ENCODE measurements at regions not wholly inside any gene's neighbourhood (a gene's known extent, or its start where the extent isn't known, plus 50 kb on each side); places are given as distances from the start of the nearest gene placed in this dataset.

- DNase-seq (ENCODE audit: low read depth in 1 of 2, low spot score in 2 of 2) (no peak), FAIRE-seq (no peak)
- H3K56ac ChIP-seq (replicated peaks; ENCODE audit: insufficient read length, low read depth, low read length), result no peak overlapping the region
- POLR2A ChIA-PET (ENCODE audit: partially characterized antibody), result no interaction called here
- H3K4me3 ChIP-seq (ENCODE audit: extremely low read depth in 1 of 4, insufficient read depth in 2 of 4, low read depth in 3 of 4, low read length in 4 of 4), result no peak overlapping the region
- no peak overlapping the region for H3K14ac ChIP-seq (ENCODE audit: insufficient read length)
- peaks cover 3 to 6% of the 10 kb centered on the region in 2 experiments; a peak in 1 of 4 replicates for H3K9me3 ChIP-seq (ENCODE audit: insufficient read depth in 2 of 2, low read depth in 1 of 2, low read length in 1 of 2)
- H3K9ac ChIP-seq (replicated peaks in 1 of 4; ENCODE audit: extremely low read depth in 1 of 4, low read depth in 3 of 4, low read length in 3 of 4), result no peak overlapping the region
- H3K18ac ChIP-seq (ENCODE audit: extremely low read depth, low read length), result no peak overlapping the region
- no peak overlapping the region for H3K27ac ChIP-seq (ENCODE audit: low read depth, low read length)
- no peaks in the 10 kb centered on the region for H3K4me1 ChIP-seq (replicated peaks in 1 of 4; ENCODE audit: control insufficient read depth in 3 of 4, insufficient read depth in 4 of 4, low read length in 3 of 4)
- H2BK120ac ChIP-seq (replicated peaks; ENCODE audit: low read depth, low read length), result no peak overlapping the region
- H3K79me1 ChIP-seq (ENCODE audit: low read depth, low read length), result no peaks in the 10 kb centered on the region
- no peak overlapping the region for H3K4me2 ChIP-seq (ENCODE audit: insufficient read depth in 1 of 2, low read depth in 2 of 2, low read length in 2 of 2)
- no peak overlapping the region for H4K8ac ChIP-seq (ENCODE audit: extremely low read depth, insufficient read depth, low read length)
- H2BK5ac ChIP-seq (ENCODE audit: low read depth, low read length), result no peak overlapping the region
- no peak overlapping the region for H2AK5ac ChIP-seq (ENCODE audit: low read depth, low read length)
- H3K4ac ChIP-seq (replicated peaks; ENCODE audit: insufficient read length, low read depth, low read length), result no peak overlapping the region
- H3K23ac ChIP-seq (ENCODE audit: insufficient read length), result no peak overlapping the region
- H2BK15ac ChIP-seq (ENCODE audit: low read length), result no peak overlapping the region
- WGBS, 2 experiments (ENCODE audit: extremely low coverage in 1 of 2, insufficient coverage in 1 of 2, insufficient read length in 1 of 2, insufficient replicate concordance in 2 of 2, low coverage in 1 of 2, low lambda C conversion rate in 2 of 2, missing lambda C conversion rate in 1 of 2), result 94% methylated on average over 7 of the region's 7 CpGs; no CpG with 5 or more reads in 1 of the 2 experiments
- TF ChIP-seq FOSL1 (IDR thresholded peaks at IDR 0.05; ENCODE audit: insufficient read depth, low read depth, low read length), result no peak
- TF ChIP-seq SRF (IDR thresholded peaks at IDR 0.05; ENCODE audit: low read depth, low read length), result no peak
- TF ChIP-seq ATF2 (IDR thresholded peaks at IDR 0.05; ENCODE audit: low read length), result no peak
- TF ChIP-seq POLR2AphosphoS5 (IDR thresholded peaks at IDR 0.05; ENCODE audit: low read depth, low read length), result no peak
- TF ChIP-seq SUZ12 (IDR thresholded peaks at IDR 0.05; ENCODE audit: low read length), result no peak
- no peak for TF ChIP-seq TBP (IDR thresholded peaks at IDR 0.05; ENCODE audit: low read depth, low read length)
- no peak for TF ChIP-seq SP1 (IDR thresholded peaks at IDR 0.05; ENCODE audit: low read depth, low read length)
- TF ChIP-seq KDM1A (IDR thresholded peaks at IDR 0.05; ENCODE audit: borderline replicate concordance, low read length), result no peak
- TF ChIP-seq JUND (IDR thresholded peaks at IDR 0.05; ENCODE audit: low read length), result no peak
- TF ChIP-seq BCL11A (IDR thresholded peaks at IDR 0.05; ENCODE audit: low read depth in 2 of 2, low read length in 2 of 2), result no peak
- TF ChIP-seq ZNF274 (IDR thresholded peaks at IDR 0.05; ENCODE audit: borderline replicate concordance, extremely low read depth, low read length), result no peak
- TF ChIP-seq HDAC2 (IDR thresholded peaks at IDR 0.05; ENCODE audit: borderline replicate concordance in 1 of 2, low read depth in 2 of 2, low read length in 2 of 2), result no peak
- no peaks in the 10 kb centered on the region for H3K79me2 ChIP-seq (ENCODE audit: control insufficient read depth in 1 of 2, insufficient read depth in 2 of 2, low read length in 2 of 2)
- H4K20me1 ChIP-seq (replicated peaks in 1 of 2; ENCODE audit: control insufficient read depth in 1 of 2, insufficient read depth in 2 of 2, low read length in 2 of 2), result no peaks in the 10 kb centered on the region
- no peak overlapping the region; the same call in 1 of the 2 replicates for H2AFZ ChIP-seq (ENCODE audit: low read length)
- no peaks in the 10 kb centered on the region for H3K36me3 ChIP-seq (ENCODE audit: control insufficient read depth in 2 of 4, insufficient read depth in 4 of 4, low read length in 3 of 4)
- H3K23me2 ChIP-seq (ENCODE audit: low read depth, low read length), result no peaks in the 10 kb centered on the region
- no peaks in the 10 kb centered on the region for H3K27me3 ChIP-seq (replicated peaks in 1 of 4; ENCODE audit: control insufficient read depth in 3 of 4, extremely low read depth in 1 of 4, insufficient read depth in 3 of 4, low read length in 3 of 4)
- H4K91ac ChIP-seq (replicated peaks; ENCODE audit: insufficient read length, low read length), result no peak overlapping the region
- H4K5ac ChIP-seq (ENCODE audit: insufficient read length, low read depth, low read length), result no peak overlapping the region
- H2BK20ac ChIP-seq (ENCODE audit: low read length), result no peak overlapping the region
- H2BK12ac ChIP-seq (ENCODE audit: low read depth, low read length), result no peak overlapping the region
- CTCF ChIA-PET (ENCODE audit: partially characterized antibody), result interaction anchor here (1.0 to 1.4 kb wide), 2 partner anchors 14 to 158 kb away, joined by 3 read pairs; no protein-coding TSS in a partner anchor
Observed at GRCh38 chr15:38867556-38867955, 302.9 kb upstream of the RASGRP1 start.
